ENCODE measurements at regions not wholly inside any gene's neighbourhood (a gene's known extent, or its start where the extent isn't known, plus 50 kb on each side); places are given as distances from the start of the nearest gene placed in this dataset.
"Not testable (repeated sequence)": the region's sequence is repeated elsewhere in the genome, so short reads cannot be mapped to it uniquely, and the experiment has no call there.

DNA sequence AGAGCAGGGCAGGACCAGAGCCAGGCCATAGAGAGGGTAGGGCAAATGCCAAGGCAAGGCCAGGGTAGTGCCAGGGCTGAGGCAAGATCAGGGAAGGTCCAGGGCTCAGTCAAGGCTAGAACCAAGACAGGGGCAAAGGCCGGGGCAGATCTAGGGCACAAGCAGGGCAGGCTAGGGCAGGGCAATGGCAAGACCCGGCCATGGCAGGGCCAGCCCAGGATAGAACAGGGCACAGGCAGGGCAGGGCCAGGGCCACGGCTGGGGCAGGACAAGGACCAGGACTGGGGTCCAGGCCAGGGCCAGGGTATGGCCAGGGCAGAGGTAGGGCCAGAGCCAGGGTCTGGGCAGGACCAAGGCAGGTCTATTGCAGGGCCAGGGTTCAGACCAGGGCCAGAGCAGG, 2873.2 kb downstream of the RPIA start:
- TF ChIP-seq FOS (IDR thresholded peaks at IDR 0.05; ENCODE audit: borderline replicate concordance, insufficient read depth, low read length); POLR2A (IDR thresholded peaks at IDR 0.05; ENCODE audit: low read depth, low read length); POLR2AphosphoS5 (IDR thresholded peaks at IDR 0.05; ENCODE audit: insufficient read depth, low read depth, low read length); EZH2 (IDR thresholded peaks at IDR 0.05; ENCODE audit: borderline replicate concordance, low read depth, low read length, severe bottlenecking); MYC (IDR thresholded peaks at IDR 0.05; ENCODE audit: low read depth, low read length); JUN (IDR thresholded peaks at IDR 0.05; ENCODE audit: borderline replicate concordance, insufficient read depth, insufficient read length, low read depth); GATA2 (IDR thresholded peaks at IDR 0.05; ENCODE audit: insufficient read depth, insufficient read length, low read depth, low read length): not testable (repeated sequence)
- TF ChIP-seq, protein P1, sequence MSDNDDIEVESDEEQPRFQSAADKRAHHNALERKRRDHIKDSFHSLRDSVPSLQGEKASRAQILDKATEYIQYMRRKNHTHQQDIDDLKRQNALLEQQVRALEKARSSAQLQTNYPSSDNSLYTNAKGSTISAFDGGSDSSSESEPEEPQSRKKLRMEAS (IDR thresholded peaks at IDR 0.05; ENCODE audit: insufficient read depth, insufficient read length): not testable (repeated sequence)
- TF ChIP-seq, protein P2, sequence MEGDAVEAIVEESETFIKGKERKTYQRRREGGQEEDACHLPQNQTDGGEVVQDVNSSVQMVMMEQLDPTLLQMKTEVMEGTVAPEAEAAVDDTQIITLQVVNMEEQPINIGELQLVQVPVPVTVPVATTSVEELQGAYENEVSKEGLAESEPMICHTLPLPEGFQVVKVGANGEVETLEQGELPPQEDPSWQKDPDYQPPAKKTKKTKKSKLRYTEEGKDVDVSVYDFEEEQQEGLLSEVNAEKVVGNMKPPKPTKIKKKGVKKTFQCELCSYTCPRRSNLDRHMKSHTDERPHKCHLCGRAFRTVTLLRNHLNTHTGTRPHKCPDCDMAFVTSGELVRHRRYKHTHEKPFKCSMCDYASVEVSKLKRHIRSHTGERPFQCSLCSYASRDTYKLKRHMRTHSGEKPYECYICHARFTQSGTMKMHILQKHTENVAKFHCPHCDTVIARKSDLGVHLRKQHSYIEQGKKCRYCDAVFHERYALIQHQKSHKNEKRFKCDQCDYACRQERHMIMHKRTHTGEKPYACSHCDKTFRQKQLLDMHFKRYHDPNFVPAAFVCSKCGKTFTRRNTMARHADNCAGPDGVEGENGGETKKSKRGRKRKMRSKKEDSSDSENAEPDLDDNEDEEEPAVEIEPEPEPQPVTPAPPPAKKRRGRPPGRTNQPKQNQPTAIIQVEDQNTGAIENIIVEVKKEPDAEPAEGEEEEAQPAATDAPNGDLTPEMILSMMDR (IDR thresholded peaks at IDR 0.05; ENCODE audit: extremely low read depth in 1 of 2, insufficient read depth in 1 of 2, low read depth in 1 of 2, low read length in 2 of 2): not testable (repeated sequence)

All from endothelial cell of umbilical vein (primary cell).